ENCODE measurements at regions not wholly inside any gene's neighbourhood (a gene's known extent, or its start where the extent isn't known, plus 50 kb on each side); places are given as distances from the start of the nearest gene placed in this dataset.
"Not testable (repeated sequence)": the region's sequence is repeated elsewhere in the genome, so short reads cannot be mapped to it uniquely, and the experiment has no call there.

- H3K27ac ChIP-seq, result no peak overlapping the region
- no peak for DNase-seq (ENCODE audit: low spot score)
- POLR2A ChIA-PET (ENCODE audit: low non-redundant PET), result no interaction called here
- CTCF ChIA-PET, result no interaction called here
- TF ChIP-seq CTCF (conservative IDR thresholded peaks at IDR 0.05; ENCODE audit: low read depth), result no peak
These were observed 992.2 kb upstream of the PCDH20 start for GRCh38 chr13:62407871-62408270.

GRCh38 chr13:62388515-62388914, 972.9 kb upstream of the PCDH20 start:
- TF ChIP-seq CTCF (conservative IDR thresholded peaks at IDR 0.05; ENCODE audit: low read depth), result no peak
- no peak overlapping the region for H3K27ac ChIP-seq
- no peak for DNase-seq (ENCODE audit: low spot score)
- CTCF ChIA-PET, result interaction anchor here (0.7 kb wide), 1 partner anchor 773 kb away, joined by 3 read pairs; no protein-coding TSS in a partner anchor
- POLR2A ChIA-PET (ENCODE audit: low non-redundant PET), result no interaction called here

- H3K27ac ChIP-seq, result no peak overlapping the region
- ChIA-PET CTCF (interaction anchor here (0.7 kb wide), 1 partner anchor 1822 kb away, joined by 3 read pairs; no protein-coding TSS in a partner anchor), POLR2A (ENCODE audit: low non-redundant PET) (no interaction called here)
- no peak for DNase-seq (ENCODE audit: low spot score)
- TF ChIP-seq CTCF (conservative IDR thresholded peaks at IDR 0.05; ENCODE audit: low read depth), result peak; percentile 33
These were observed 972.0 kb upstream of the PCDH20 start for GRCh38 chr13:62387647-62388046.

GRCh38 chr13:62379241-62379640, 963.6 kb upstream of the PCDH20 start:
- DNase-seq (ENCODE audit: low spot score); POLR2A ChIA-PET (ENCODE audit: low non-redundant PET); H3K27ac ChIP-seq; CTCF ChIA-PET: not testable (repeated sequence)

GRCh38 chr13:62377838-62378237, 962.2 kb upstream of the PCDH20 start:
- ChIA-PET CTCF (interaction anchor here (0.6 kb wide), 1 partner anchor 487 kb away, joined by 3 read pairs; no protein-coding TSS in a partner anchor), POLR2A (ENCODE audit: low non-redundant PET) (no interaction called here)
- no peak overlapping the region for H3K27ac ChIP-seq
- no peak for TF ChIP-seq CTCF (conservative IDR thresholded peaks at IDR 0.05; ENCODE audit: low read depth)
- DNase-seq (ENCODE audit: low spot score), result no peak

GRCh38 chr13:62375653-62376052, 960.0 kb upstream of the PCDH20 start:
- DNase-seq (ENCODE audit: low spot score), result no peak
- ChIA-PET POLR2A (ENCODE audit: low non-redundant PET) (no interaction called here), CTCF (interaction anchor here (0.6 kb wide), 1 partner anchor 431 kb away, joined by 3 read pairs; no protein-coding TSS in a partner anchor)
- TF ChIP-seq CTCF (conservative IDR thresholded peaks at IDR 0.05; ENCODE audit: low read depth), result no peak
- no peak overlapping the region for H3K27ac ChIP-seq

GRCh38 chr13:62371737-62372136, 956.1 kb upstream of the PCDH20 start:
- H3K27ac ChIP-seq, result no peak overlapping the region
- POLR2A ChIA-PET (ENCODE audit: low non-redundant PET), result no interaction called here
- TF ChIP-seq CTCF (conservative IDR thresholded peaks at IDR 0.05; ENCODE audit: low read depth), result no peak
- DNase-seq (ENCODE audit: low spot score), result no peak
- CTCF ChIA-PET, result interaction anchor here (0.7 to 0.8 kb wide), 2 partner anchors 9 to 10 kb away, joined by 3 read pairs; no protein-coding TSS in a partner anchor

GRCh38 chr13:62367971-62368370, 952.3 kb upstream of the PCDH20 start:
- DNase-seq (ENCODE audit: low spot score); H3K27ac ChIP-seq; POLR2A ChIA-PET (ENCODE audit: low non-redundant PET); CTCF ChIA-PET: not testable (repeated sequence)
